ENCODE measurements at regions not wholly inside any gene's neighbourhood (a gene's known extent, or its start where the extent isn't known, plus 50 kb on each side); places are given as distances from the start of the nearest gene placed in this dataset.

DNA sequence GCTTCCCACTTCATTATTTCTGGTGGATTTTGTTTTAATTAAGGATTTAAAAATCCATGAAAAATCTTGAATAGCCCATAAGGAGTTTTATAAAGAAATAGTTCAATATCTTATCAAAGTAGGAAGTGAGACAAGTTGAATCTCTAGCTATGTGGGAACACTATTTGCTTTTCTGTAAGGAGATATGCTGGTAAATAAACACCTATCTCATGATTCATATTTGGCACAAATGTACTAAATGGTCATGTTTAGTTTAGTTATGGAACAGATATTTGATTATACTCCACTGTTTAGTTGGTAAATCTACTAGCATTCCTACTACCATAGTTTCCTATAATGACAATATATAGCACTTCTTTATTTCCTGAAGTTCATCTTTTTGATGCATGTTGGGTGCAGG lies 239.9 kb upstream of the CEP162 start:
- TF ChIP-seq, protein P1, sequence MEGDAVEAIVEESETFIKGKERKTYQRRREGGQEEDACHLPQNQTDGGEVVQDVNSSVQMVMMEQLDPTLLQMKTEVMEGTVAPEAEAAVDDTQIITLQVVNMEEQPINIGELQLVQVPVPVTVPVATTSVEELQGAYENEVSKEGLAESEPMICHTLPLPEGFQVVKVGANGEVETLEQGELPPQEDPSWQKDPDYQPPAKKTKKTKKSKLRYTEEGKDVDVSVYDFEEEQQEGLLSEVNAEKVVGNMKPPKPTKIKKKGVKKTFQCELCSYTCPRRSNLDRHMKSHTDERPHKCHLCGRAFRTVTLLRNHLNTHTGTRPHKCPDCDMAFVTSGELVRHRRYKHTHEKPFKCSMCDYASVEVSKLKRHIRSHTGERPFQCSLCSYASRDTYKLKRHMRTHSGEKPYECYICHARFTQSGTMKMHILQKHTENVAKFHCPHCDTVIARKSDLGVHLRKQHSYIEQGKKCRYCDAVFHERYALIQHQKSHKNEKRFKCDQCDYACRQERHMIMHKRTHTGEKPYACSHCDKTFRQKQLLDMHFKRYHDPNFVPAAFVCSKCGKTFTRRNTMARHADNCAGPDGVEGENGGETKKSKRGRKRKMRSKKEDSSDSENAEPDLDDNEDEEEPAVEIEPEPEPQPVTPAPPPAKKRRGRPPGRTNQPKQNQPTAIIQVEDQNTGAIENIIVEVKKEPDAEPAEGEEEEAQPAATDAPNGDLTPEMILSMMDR (IDR thresholded peaks at IDR 0.05), result no peak
- no peak for TF ChIP-seq POLR2A (IDR thresholded peaks at IDR 0.05)

Data from body of pancreas (tissue), 4 donors.